Bone marrow (tissue), 2 donors: ENCODE measurements at regions not wholly inside any gene's neighbourhood (a gene's known extent, or its start where the extent isn't known, plus 50 kb on each side); places are given as distances from the start of the nearest gene placed in this dataset.

Experiments used
- DNase-seq, 2 donors: peaks; one replicate each; lab custom pipeline; 2025; lab: John Stamatoyannopoulos, UW

- no peak for DNase-seq
These were observed 222.9 kb upstream of the RIOK2 start for GRCh38 chr5:97405941-97406340.

- DNase-seq = no peak
These were observed 224.1 kb upstream of the RIOK2 start for GRCh38 chr5:97406946-97407676.

- DNase-seq = no peak
These were observed 225.3 kb upstream of the RIOK2 start for GRCh38 chr5:97408331-97408730.

GRCh38 chr5:97412959-97413358 is 229.9 kb upstream of the RIOK2 start:
- no peak for DNase-seq

GRCh38 chr5:97417986-97418385 is 234.9 kb upstream of the RIOK2 start:
- DNase-seq = no peak

- no peak for DNase-seq
These were observed 235.4 kb upstream of the RIOK2 start for GRCh38 chr5:97418462-97418861.

- no peak for DNase-seq
These were observed 237.6 kb upstream of the RIOK2 start for GRCh38 chr5:97420646-97421045.

GRCh38 chr5:97422678-97423077 is 239.6 kb upstream of the RIOK2 start:
- no peak for DNase-seq

- no peak for DNase-seq
These were observed 242.5 kb upstream of the RIOK2 start for GRCh38 chr5:97425511-97425910.

- no peak for DNase-seq
These were observed 244.2 kb upstream of the RIOK2 start for GRCh38 chr5:97427235-97427634.

- DNase-seq = no peak
These were observed 251.0 kb upstream of the RIOK2 start for GRCh38 chr5:97434021-97434420.

- DNase-seq = no peak
These were observed 253.4 kb upstream of the RIOK2 start for GRCh38 chr5:97436405-97436804.

- no peak for DNase-seq
These were observed 260.7 kb upstream of the RIOK2 start for GRCh38 chr5:97443740-97444139.

GRCh38 chr5:97449172-97449571 is 266.1 kb upstream of the RIOK2 start:
- DNase-seq = no peak

GRCh38 chr5:97452646-97453045 is 269.6 kb upstream of the RIOK2 start:
- DNase-seq = no peak

- no peak for DNase-seq
These were observed 270.2 kb upstream of the RIOK2 start for GRCh38 chr5:97453263-97453662.

GRCh38 chr5:97454015-97454414 is 271.0 kb upstream of the RIOK2 start:
- no peak for DNase-seq

- DNase-seq = no peak
These were observed 272.9 kb upstream of the RIOK2 start for GRCh38 chr5:97455996-97456395.

- DNase-seq = no peak
These were observed 275.8 kb upstream of the RIOK2 start for GRCh38 chr5:97458851-97459250.

- DNase-seq = no peak
These were observed 288.9 kb upstream of the RIOK2 start for GRCh38 chr5:97471951-97472350.

GRCh38 chr5:97475847-97476246 is 292.8 kb upstream of the RIOK2 start:
- DNase-seq = no peak

GRCh38 chr5:97476852-97477534 is 293.9 kb upstream of the RIOK2 start:
- DNase-seq = no peak

GRCh38 chr5:97478483-97478882 is 295.4 kb upstream of the RIOK2 start:
- DNase-seq = no peak

GRCh38 chr5:97480313-97480712 is 297.3 kb upstream of the RIOK2 start:
- DNase-seq = no peak
